ENCODE measurements at regions not wholly inside any gene's neighbourhood (a gene's known extent, or its start where the extent isn't known, plus 50 kb on each side); places are given as distances from the start of the nearest gene placed in this dataset.

- no peak for TF ChIP-seq CTCF (IDR thresholded peaks at IDR 0.05; ENCODE audit: low read depth, low read length, poor library complexity, severe bottlenecking)
- TF ChIP-seq EZH2phosphoT487 (IDR thresholded peaks at IDR 0.05; ENCODE audit: borderline replicate concordance, low read length): no peak
Observed at GRCh38 chr11:106158406-106158805, 80.9 kb downstream of the AASDHPPT start.
